ENCODE measurements at regions not wholly inside any gene's neighbourhood (a gene's known extent, or its start where the extent isn't known, plus 50 kb on each side); places are given as distances from the start of the nearest gene placed in this dataset.
"Not testable (repeated sequence)": the region's sequence is repeated elsewhere in the genome, so short reads cannot be mapped to it uniquely, and the experiment has no call there.

DNA sequence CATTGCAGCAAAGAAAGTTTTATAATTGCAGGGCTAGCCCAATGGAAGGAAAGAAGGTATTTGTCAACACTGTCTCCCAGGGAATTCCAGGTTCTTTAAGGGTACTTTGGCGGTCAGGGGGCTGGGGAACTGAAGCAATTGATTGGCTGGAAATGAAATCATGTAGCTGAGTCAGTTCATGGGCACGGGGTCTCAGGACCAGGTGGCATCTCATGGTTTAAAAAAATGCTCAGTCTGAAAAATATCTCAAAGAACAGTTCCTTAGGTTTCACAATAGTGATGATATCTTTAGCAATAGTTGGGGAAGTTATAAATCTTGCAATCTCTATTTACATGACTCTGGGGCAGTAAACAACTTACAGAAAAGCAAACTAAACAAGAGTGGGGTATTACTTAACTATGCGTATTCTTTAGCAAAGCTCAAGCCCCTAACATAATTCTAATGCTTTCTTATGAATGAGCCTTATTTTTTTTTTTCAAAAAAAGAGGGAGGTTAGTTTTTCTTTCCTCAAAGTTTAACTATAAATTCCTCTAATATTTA lies 376.9 kb upstream of the NRG3 start:
- no peak for DNase-seq

DNA sequence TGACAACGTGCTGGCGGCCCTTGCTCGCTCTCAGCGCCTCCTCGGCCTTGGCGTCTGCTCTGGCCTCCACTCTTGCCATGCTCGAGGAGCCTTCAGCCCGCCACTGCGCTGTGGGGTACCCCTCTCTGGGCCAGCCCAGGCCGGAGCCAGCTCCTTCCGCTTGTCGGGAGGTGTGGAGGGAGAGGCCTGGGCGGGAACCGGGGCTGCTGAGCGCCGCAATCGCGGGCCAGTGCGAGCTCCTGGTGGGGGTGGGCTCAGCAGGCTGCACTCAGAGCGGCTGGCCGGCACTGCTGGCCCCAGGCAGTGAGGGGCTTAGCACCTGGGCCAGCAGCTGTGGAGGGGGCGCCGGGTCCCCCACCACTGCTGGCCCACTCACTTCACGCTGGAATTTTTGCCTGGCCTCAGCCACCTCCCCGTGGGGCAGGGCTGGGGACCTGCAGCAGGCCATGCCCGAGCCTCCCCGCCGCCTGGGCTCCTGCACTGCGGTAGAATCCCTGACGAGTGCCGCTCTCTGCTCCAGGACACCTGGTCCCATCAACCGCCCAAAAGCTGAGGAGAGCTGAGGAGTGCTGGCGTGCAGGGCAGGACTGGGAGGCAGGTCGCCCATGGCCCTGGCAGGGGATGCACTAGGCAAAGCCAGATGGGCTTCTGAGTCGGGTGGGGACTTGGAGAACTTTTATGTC lies 372.2 kb upstream of the NRG3 start:
- no peak for DNase-seq

GRCh38 chr10:81505777-81506176 lies 369.2 kb upstream of the NRG3 start:
- not testable (repeated sequence) for DNase-seq

DNA sequence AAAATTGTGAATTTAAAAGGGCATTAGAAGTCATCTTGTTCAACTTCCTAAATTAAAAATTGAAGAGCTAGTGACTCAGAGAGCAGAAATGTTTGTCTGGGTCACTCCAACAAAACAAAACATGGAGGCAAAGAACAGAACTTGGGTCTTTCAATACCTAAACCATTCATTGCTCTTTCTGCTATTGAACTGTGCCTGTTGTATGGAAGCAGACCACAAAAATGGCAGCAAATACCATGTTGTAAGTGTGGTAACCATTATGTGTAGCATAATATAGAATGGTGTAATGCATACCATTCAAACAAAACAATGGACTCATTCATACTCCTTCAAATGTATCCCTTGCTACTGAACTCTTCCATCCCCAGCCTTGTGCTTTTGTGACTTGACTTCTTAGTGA lies 360.2 kb upstream of the NRG3 start:
- no peak for DNase-seq

DNA sequence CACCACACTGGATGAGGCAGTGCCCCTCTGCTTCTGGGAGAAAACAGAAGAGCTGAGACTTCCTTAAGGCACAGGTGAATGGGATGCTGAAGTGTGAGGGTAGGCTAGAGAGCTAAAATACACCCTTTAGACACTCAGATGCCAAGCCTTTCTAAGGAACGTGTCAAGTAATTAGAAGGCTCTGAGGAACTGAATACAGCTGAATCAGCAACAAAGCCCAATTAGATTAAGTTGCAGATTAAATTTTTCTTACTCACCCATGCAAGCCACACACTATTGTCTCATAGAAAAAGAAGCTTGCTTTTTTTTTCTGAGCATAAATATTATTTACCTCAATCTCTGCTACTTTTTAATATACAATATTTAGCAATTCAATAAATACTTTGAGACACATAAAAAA lies 354.3 kb upstream of the NRG3 start:
- DNase-seq: no peak

DNA sequence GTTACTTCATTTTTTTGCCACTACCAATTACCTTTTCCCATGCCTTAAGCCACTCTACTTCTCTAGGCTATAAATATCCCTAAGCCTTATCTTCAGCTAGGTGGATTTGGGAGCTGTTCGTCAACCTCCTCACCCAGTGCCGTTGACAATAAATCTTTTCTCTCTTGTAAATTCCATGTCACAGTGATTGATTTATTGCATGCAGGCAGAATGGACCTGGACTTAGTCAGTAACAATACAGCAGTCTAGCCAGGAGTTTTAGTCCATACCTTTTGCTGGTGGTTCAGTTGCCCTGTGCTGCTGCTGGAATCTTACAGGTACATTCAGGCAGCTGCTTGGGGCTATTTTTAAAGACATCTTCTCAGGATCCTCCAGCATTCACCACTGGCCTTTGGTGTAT lies 350.5 kb upstream of the NRG3 start:
- DNase-seq: no peak

DNA sequence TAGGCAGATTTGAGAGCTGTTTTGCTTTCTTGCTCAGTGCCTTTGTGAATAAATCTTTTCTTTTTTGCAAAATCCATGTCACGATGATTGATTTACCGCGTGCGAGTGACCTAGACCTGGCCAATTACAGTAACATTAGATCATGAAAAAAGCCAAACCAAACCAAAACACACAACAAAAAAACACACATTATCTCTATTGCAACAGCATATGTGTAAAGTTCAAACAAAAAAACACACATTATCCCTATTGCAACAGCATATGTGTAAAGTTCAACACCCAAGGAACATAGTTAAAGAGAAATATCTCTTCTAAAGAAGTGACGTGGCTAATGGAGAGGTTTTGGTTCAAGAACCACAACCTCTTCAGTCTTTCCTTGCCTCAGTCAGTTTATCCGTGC lies 342.6 kb upstream of the NRG3 start:
- DNase-seq: no peak

- no peak for DNase-seq
Measured at GRCh38 chr10:81534991-81535390, 340.0 kb upstream of the NRG3 start.

GRCh38 chr10:81541517-81541916 lies 333.5 kb upstream of the NRG3 start:
- DNase-seq: no peak

GRCh38 chr10:81546243-81546642 lies 328.8 kb upstream of the NRG3 start:
- no peak for DNase-seq

- no peak for DNase-seq
Measured at GRCh38 chr10:81548160-81548559, 326.8 kb upstream of the NRG3 start.

DNA sequence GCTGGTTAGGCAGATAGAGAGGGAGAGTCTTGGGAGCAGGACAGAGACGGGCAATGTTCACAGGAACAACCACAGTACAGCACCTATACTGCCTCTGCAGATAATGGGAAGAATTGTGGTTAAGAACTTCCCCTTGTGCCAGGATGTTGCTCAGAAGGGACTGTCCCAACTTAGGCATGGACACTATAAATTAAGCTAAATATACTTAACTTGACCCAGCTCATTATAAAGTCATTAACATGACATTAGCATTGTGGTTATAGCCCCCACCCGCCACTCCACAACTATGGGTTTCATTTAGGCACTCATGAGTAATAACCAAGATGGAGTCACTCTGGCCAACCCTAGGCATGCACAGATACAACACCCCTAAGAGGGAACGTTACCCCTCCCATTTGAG lies 310.9 kb upstream of the NRG3 start:
- DNase-seq: no peak

GRCh38 chr10:81569488-81569887 lies 305.5 kb upstream of the NRG3 start:
- no peak for DNase-seq

DNA sequence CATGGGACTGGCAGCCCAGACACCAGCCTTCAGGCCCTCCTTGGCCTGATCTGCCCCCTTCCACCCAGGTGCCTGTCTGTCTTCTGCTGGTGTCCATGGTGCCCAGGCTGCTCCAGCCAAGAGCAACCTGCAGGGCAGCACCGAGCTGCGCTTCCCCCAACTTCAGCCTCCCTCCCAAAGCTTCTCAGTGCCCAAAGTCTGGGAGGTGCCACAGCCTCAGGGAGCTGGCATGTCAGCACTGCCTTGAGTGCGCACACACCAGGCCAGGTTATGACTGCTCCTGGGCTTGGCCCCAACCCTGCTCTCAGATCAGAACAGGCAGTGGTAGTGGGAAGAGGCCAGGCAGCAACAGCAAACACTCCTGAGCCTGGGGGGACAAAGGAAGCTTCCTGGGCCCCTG lies 304.6 kb upstream of the NRG3 start:
- DNase-seq: no peak

DNA sequence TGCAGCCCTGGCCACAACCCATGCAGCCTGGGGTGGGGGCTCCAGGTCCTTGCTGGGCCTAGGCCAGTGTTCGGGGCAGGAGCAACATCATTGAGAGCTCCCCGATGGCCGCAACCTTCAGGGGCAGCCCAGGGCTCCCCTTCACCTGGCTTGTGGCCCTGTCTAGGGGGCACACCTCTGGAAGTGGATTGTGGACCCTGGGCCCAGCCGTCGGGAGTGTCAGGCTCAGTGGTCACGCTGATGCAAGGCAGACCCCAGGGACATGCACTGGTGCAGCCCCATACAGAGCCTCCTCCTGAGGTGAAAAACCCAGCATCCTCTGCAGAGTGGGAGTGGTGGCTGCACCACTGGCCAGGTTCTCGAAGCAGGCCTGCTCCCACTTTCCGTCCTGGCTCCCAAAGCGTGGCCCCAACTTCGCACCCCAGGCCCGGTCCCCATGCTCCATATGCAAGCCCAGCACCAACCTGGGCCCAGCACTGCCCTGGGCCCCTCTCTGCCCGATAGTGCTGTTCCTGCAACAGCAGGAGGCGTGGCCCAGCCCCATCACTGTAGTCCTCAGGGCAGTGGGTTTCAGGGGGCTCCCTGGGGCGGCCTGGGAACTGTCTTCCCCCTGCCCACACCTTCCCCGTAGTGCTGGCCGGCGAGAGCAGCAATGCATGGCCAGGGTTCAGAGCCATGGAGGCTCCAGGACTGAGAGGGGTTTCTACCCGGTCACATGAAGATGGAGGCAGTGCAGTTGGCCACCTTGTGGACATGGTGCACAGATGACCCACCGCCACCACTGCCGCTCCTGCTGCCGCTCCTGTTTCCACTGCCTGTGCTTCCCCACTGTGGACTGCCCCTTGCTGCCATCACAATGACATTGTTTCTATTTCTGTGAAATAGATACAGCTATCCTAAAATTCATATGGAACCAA lies 303.9 kb upstream of the NRG3 start:
- peak; percentile 2 for DNase-seq

GRCh38 chr10:81575036-81575435 lies 300.0 kb upstream of the NRG3 start:
- no peak for DNase-seq

- no peak for DNase-seq
Measured at GRCh38 chr10:81576336-81576735, 298.7 kb upstream of the NRG3 start.

- DNase-seq: no peak
Measured at GRCh38 chr10:81594991-81595390, 280.0 kb upstream of the NRG3 start.

GRCh38 chr10:81600185-81600584 lies 274.8 kb upstream of the NRG3 start:
- DNase-seq: no peak

DNA sequence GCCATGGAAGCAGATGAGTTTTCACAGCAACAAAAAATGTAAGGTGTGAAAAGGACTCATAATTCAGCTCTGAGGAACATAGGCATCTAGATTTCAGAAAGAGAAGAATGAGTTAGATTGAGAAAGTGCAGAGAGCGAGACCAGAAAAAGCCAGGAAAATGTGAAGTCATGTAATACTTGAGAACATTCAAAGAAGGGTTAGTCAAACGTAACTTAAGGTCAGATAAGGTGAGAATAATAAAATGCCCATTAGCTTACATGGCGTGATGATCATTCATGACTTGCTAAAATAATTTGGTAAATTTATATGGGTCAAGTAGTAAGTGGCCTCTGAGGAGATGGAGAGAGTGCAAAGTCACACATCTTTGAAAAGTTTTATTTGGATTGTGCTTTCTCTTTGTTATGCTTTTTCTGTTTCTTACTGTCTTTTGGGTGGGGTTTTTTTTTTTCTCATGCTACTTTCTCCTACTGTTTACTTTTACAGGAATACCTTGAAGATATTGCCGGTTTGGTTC lies 271.8 kb upstream of the NRG3 start:
- no peak for DNase-seq

DNA sequence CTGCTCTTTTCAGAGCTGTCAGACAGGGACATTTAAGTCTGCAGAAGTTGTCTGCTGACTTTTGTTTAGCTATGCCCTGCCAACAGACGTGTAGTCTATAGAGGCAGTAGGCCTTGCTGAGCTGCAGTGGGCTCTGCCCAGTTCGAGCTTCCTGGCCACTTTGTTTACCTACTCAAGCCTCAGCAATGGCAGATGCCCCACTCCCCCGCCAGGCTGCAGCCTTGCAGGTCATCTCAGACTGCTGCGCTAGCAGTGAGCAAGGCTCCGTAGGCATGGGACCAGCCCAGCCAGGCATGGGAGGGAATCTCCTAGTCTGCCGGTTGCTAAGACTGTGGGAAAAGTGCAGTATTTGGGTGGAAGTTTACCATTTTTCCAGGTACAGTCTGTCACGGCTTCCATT lies 230.5 kb upstream of the NRG3 start:
- not testable (repeated sequence) for DNase-seq

DNA sequence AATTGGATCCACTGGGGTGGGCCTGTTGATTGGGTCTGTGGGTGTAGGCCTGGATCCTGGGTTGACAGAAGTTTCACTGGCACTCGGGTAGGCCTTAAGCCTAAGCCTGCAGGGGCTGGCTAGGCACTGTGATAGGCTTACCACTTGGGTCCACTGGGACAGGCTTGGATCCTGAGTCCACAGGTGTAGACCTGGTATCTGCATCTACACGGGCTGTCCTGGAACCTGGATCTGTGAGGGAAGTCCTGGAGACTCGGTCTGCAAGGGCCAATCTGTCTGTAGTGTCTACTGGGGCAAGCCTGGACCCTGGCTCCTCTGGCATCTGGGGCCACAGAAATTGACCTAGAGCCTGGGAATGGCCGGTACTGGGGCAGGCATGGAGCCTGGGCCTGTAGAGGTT lies 219.0 kb upstream of the NRG3 start:
- no peak for DNase-seq

DNA sequence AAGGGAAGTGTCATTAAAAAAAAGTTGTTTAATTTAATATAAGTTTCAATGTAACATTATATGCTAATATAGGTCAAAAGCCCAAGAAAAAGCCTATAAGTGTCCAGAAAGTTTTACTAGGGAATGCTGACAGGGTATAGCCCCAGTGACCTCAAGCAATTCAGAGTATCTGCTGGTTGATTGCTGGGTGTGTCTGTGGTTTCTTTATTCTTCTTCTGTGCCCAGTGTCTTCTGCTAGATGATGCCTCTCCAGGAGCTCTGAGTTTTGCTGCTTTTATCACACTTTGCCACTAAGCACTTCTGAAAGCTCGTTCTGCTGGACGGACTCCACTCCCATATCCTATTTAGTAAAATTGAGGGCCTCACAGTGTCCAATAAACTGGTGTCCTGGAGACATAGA lies 212.2 kb upstream of the NRG3 start:
- no peak for DNase-seq

DNA sequence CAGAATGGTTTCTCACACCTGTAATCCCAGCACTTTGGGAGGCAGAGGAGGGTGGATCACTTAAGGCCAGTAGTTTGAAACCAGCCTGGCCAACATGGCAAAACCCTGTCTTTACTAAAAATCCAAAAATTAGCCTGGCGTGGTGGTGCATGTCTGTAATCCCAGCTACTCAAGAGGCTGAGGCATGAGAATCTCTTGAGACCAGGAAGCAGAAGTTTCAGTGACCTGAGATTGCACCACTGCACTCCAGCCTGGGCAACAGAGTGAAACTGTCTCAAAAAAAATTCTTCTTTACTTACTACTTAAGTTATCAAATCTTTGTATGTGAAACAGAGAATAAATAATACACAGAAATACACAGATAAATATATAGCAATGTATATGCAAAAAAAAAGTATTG lies 210.2 kb upstream of the NRG3 start:
- not testable (repeated sequence) for DNase-seq
